Gastrocnemius medialis (tissue), 4 donors: ENCODE measurements at regions not wholly inside any gene's neighbourhood (a gene's known extent, or its start where the extent isn't known, plus 50 kb on each side); places are given as distances from the start of the nearest gene placed in this dataset.

Experiments
- ATAC-seq, 2 donors: fragments of 150-250 bp; one replicate each; pipeline ENCODE4 v1.9.1; 2016
- DNase-seq, 2 donors: peaks; one replicate each; pipeline ENCODE4 v3.0.0-alpha.2; 2019
- H3K27ac ChIP-seq, 4 donors: fragments of 200-600 bp; sonication (generic); 1 replicate in 1 of 4; 2 replicates in 3 of 4; pipeline ENCODE4 v1.5.1; 2016 to 2018; ENCODE audit warnings: mild to moderate bottlenecking in 2 of 4, moderate library complexity in 1 of 4
- H3K27me3 ChIP-seq, 3 donors: fragments of 200-600 bp; sonication (generic) in 2 of 3; 1 replicate in 1 of 3; 2 replicates in 2 of 3; pipeline versions ENCODE4 v1.5.1 to v1.6.0; 2016 to 2019; ENCODE audit warnings: mild to moderate bottlenecking in 1 of 3, moderate library complexity in 1 of 3
- H3K36me3 ChIP-seq, 2 donors: fragments of 200-600 bp; sonication (generic) in 1 of 2; one replicate each; pipeline ENCODE4 v1.5.1; 2017 to 2018
- H3K4me1 ChIP-seq, 2 donors: fragments of 200-600 bp; sonication (generic) in 1 of 2; one replicate each; pipeline ENCODE4 v1.5.1; 2016 to 2017; ENCODE audit warnings: mild to moderate bottlenecking in 2 of 2
- H3K4me3 ChIP-seq, 4 donors: fragments of 200-600 bp; sonication (generic) in 3 of 4; 1 replicate in 1 of 4; 2 replicates in 3 of 4; pipeline ENCODE4 v1.5.1; 2016 to 2019; ENCODE audit warnings: mild to moderate bottlenecking in 2 of 4
- H3K9me3 ChIP-seq, 3 donors: fragments of 200-600 bp; sonication (generic) in 2 of 3; 1 replicate in 1 of 3; 2 replicates in 2 of 3; pipeline ENCODE4 v1.5.1; 2016 to 2019
- POLR2A ChIP-seq, 2 donors: fragments of 450-650 bp; IDR thresholded peaks; one replicate each; pipeline ENCODE4 v1.6.1; 2017; ENCODE audit warnings: antibody characterized with exemption in 2 of 2, mild to moderate bottlenecking in 2 of 2, moderate library complexity in 2 of 2
- in situ Hi-C, 4 donors: fragments of 200-750 bp; cut with MboI; loops; one replicate each; pipeline versions ENCODE4 v1.15.0 to v1.8.0; 2017; ENCODE audit warnings: low sequenced_read_pairs in 4 of 4
- intact Hi-C: fragments of 100-400 bp; cut with DNase I; formaldehyde crosslinking; loops from one replicate; pipeline ENCODE4 v1.15.1; 2023; ENCODE audit warnings: low total_unique reads
- TF ChIP-seq, protein P1 (sequence below), 5 experiments: fragments of 450-650 bp in 3 of 5; fragments of 200-600 bp in 2 of 5; sonication (generic) in 2 of 5; IDR thresholded peaks in 4 of 5; conservative IDR thresholded peaks in 1 of 5; 1 replicate in 4 of 5; 2 replicates in 1 of 5; pipeline ENCODE4 v1.5.1; 2016 to 2019; ENCODE audit warnings: antibody characterized with exemption in 5 of 5, mild to moderate bottlenecking in 3 of 5, moderate library complexity in 3 of 5

DNA sequence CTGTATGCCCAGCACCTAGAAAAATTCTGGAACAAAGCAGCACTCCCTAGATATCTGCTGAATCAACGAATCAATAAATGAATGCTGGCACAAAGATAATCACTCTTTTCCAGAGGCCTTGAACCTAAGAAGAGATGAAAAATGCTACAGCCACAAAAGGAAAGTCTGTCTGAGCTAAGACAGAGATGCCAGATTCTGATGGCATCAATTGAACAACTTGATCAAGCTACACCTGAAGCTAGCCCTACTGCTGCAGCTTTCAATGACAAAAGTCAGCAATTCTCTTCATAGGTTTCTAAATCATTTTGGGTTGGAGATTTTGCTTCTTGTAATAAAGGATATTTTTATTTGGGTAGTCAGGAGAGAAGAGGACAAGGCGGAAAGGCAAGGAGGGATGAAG lies 305.0 kb upstream of the SULF2 start:
- Histone ChIP-seq H3K27ac (no peak overlapping the region), H3K27me3 (no peaks in the 10 kb centered on the region), H3K36me3 (no peaks in the 10 kb centered on the region), H3K4me3 (no peak overlapping the region), H3K4me1 (no peaks in the 10 kb centered on the region), H3K9me3 (no peaks in the 10 kb centered on the region)
- in situ Hi-C loops, result no loop called here
- intact Hi-C loops, result no loop called here
- TF ChIP-seq, protein P1, sequence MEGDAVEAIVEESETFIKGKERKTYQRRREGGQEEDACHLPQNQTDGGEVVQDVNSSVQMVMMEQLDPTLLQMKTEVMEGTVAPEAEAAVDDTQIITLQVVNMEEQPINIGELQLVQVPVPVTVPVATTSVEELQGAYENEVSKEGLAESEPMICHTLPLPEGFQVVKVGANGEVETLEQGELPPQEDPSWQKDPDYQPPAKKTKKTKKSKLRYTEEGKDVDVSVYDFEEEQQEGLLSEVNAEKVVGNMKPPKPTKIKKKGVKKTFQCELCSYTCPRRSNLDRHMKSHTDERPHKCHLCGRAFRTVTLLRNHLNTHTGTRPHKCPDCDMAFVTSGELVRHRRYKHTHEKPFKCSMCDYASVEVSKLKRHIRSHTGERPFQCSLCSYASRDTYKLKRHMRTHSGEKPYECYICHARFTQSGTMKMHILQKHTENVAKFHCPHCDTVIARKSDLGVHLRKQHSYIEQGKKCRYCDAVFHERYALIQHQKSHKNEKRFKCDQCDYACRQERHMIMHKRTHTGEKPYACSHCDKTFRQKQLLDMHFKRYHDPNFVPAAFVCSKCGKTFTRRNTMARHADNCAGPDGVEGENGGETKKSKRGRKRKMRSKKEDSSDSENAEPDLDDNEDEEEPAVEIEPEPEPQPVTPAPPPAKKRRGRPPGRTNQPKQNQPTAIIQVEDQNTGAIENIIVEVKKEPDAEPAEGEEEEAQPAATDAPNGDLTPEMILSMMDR (IDR thresholded peaks at IDR 0.05 in 4 of 5, conservative IDR thresholded peaks at IDR 0.05 in 1 of 5), result no peak
- no peak for TF ChIP-seq POLR2A (IDR thresholded peaks at IDR 0.05)
- DNase-seq, result no peak
- no peak for ATAC-seq

- intact Hi-C loops (no loop called here), in situ Hi-C loops (no loop called here)
- DNase-seq (no peak), ATAC-seq (no peak)
- Histone ChIP-seq H3K27me3 (no peaks in the 10 kb centered on the region), H3K27ac (no peak overlapping the region), H3K4me1 (no peaks in the 10 kb centered on the region), H3K9me3 (no peaks in the 10 kb centered on the region), H3K36me3 (no peaks in the 10 kb centered on the region), H3K4me3 (no peak overlapping the region)
- TF ChIP-seq POLR2A (IDR thresholded peaks at IDR 0.05), result no peak
- TF ChIP-seq, protein P1 (IDR thresholded peaks at IDR 0.05 in 4 of 5, conservative IDR thresholded peaks at IDR 0.05 in 1 of 5), result no peak
These were observed 295.3 kb upstream of the SULF2 start for GRCh38 chr20:48080583-48080982.

DNA sequence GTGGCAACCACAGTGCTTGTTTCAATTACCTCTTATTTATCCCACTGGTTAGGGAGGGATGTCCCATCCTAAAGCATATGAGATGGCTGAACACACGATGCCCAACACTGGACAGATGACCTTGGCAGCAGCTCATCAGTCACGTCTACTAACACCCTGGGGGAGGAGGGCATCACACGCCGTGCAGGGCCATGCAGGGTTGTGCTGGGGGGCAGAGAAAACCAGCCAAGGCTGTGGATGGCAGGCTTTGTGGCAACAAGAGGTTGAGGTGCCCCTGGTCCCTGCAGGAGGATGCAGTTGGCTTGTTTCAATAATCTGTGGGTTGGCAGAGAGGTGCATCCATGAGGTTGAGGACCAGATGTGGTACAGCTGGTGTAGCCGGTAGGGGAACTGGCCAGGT lies 293.7 kb upstream of the SULF2 start:
- ATAC-seq (no peak), DNase-seq (no peak)
- Histone ChIP-seq H3K9me3 (no peaks in the 10 kb centered on the region), H3K4me3 (no peak overlapping the region), H3K27ac (no peak overlapping the region), H3K27me3 (no peaks in the 10 kb centered on the region), H3K36me3 (no peaks in the 10 kb centered on the region), H3K4me1 (no peaks in the 10 kb centered on the region)
- TF ChIP-seq, protein P1 (IDR thresholded peaks at IDR 0.05 in 4 of 5, conservative IDR thresholded peaks at IDR 0.05 in 1 of 5), result no peak
- TF ChIP-seq POLR2A (IDR thresholded peaks at IDR 0.05), result no peak
- intact Hi-C loops (no loop called here), in situ Hi-C loops (no loop called here)

- Histone ChIP-seq H3K4me1 (no peaks in the 10 kb centered on the region), H3K36me3 (no peaks in the 10 kb centered on the region), H3K4me3 (no peak overlapping the region), H3K27ac (no peak overlapping the region), H3K27me3 (no peaks in the 10 kb centered on the region), H3K9me3 (no peaks in the 10 kb centered on the region)
- ATAC-seq (no peak), DNase-seq (no peak)
- no peak for TF ChIP-seq POLR2A (IDR thresholded peaks at IDR 0.05)
- TF ChIP-seq, protein P1 (IDR thresholded peaks at IDR 0.05 in 4 of 5, conservative IDR thresholded peaks at IDR 0.05 in 1 of 5), result no peak
- in situ Hi-C loops, result no loop called here
- intact Hi-C loops, result no loop called here
These were observed 291.5 kb upstream of the SULF2 start for GRCh38 chr20:48076747-48077146.

DNA sequence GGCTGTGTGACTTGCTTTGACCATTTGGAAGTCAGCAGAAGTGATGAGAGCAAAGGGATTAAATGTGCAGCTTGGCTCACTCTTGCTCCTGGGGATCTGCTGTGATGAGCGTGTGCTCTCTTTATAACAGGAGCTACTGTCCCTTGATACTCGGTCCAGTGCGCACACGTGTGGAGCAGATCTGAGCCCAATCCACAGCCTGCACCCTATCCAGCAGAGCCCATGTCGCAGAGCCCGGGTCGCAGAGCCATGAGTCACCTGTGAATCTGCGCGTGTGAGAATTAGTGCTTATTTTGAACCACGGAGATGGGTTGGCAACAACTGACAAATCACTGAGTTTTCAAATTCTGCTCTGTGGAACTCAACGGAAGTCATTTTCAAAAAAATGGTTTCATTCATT lies 291.0 kb upstream of the SULF2 start:
- intact Hi-C loops, result no loop called here
- in situ Hi-C loops, result no loop called here

More for the DNA sequence above, 291.0 kb upstream of the SULF2 start:
- H3K27ac ChIP-seq, result no peak overlapping the region
- TF ChIP-seq POLR2A (IDR thresholded peaks at IDR 0.05), result no peak
- TF ChIP-seq, protein P1 (IDR thresholded peaks at IDR 0.05 in 4 of 5, conservative IDR thresholded peaks at IDR 0.05 in 1 of 5), result no peak
- H3K9me3 ChIP-seq, result no peaks in the 10 kb centered on the region
- H3K36me3 ChIP-seq, result no peaks in the 10 kb centered on the region
- no peaks in the 10 kb centered on the region for H3K27me3 ChIP-seq
- ATAC-seq (no peak), DNase-seq (no peak)
- H3K4me3 ChIP-seq, result no peak overlapping the region
- no peaks in the 10 kb centered on the region for H3K4me1 ChIP-seq
